ENCODE measurements at regions not wholly inside any gene's neighbourhood (a gene's known extent, or its start where the extent isn't known, plus 50 kb on each side); places are given as distances from the start of the nearest gene placed in this dataset.
"Not testable (repeated sequence)": the region's sequence is repeated elsewhere in the genome, so short reads cannot be mapped to it uniquely, and the experiment has no call there.

DNA sequence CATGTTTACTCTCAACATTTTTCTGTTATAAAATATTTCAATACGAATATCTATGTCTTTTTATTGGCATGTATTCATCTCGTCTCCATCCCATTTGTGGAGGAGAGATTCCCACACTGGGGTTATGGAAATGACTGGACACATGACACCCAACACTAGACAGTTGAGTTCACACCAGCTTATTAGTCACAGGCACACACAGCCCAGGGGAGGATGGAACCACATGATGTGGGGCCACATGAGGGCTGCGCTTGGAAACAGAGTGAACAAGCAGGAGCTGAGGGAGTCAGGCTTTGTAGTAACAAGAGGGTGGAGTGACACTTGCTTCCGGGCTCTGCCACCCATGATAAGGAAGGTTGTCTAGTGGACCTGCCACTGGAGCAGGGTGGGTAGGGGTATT is 86.6 kb downstream of the GOLGA8K start:
- TF ChIP-seq ZNF687 (IDR thresholded peaks at IDR 0.05); MYC (IDR thresholded peaks at IDR 0.05; ENCODE audit: insufficient read depth, insufficient read length, insufficient replicate concordance, low read length, severe bottlenecking): not testable (repeated sequence)

All from GM12878 (cell line).